ENCODE measurements at regions not wholly inside any gene's neighbourhood (a gene's known extent, or its start where the extent isn't known, plus 50 kb on each side); places are given as distances from the start of the nearest gene placed in this dataset.

GRCh38 chr18:78647018-78647417, 332.6 kb upstream of the SALL3 start:
- no peaks in the 10 kb centered on the region for H3K36me3 ChIP-seq
- in situ Hi-C loops (cut with MboI; ENCODE audit: low pct_ligation_motif_present in 1 of 4, low pct_unique_long_range_greater_than_20kb in 1 of 4, low sequenced_read_pairs in 3 of 4) = no loop called here
- DNase-seq = no peak
- no peak for TF ChIP-seq POLR2AphosphoS5 (IDR thresholded peaks at IDR 0.05)
- TF ChIP-seq EP300 (IDR thresholded peaks at IDR 0.05; ENCODE audit: low read depth) = no peak
- TF ChIP-seq, protein P1, sequence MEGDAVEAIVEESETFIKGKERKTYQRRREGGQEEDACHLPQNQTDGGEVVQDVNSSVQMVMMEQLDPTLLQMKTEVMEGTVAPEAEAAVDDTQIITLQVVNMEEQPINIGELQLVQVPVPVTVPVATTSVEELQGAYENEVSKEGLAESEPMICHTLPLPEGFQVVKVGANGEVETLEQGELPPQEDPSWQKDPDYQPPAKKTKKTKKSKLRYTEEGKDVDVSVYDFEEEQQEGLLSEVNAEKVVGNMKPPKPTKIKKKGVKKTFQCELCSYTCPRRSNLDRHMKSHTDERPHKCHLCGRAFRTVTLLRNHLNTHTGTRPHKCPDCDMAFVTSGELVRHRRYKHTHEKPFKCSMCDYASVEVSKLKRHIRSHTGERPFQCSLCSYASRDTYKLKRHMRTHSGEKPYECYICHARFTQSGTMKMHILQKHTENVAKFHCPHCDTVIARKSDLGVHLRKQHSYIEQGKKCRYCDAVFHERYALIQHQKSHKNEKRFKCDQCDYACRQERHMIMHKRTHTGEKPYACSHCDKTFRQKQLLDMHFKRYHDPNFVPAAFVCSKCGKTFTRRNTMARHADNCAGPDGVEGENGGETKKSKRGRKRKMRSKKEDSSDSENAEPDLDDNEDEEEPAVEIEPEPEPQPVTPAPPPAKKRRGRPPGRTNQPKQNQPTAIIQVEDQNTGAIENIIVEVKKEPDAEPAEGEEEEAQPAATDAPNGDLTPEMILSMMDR (IDR thresholded peaks at IDR 0.05) = no peak
- no peak for TF ChIP-seq POLR2A (IDR thresholded peaks at IDR 0.05)
- H3K4me3 ChIP-seq = no peak overlapping the region
- 74% methylated on average over 4 of the region's 4 CpGs; no CpG with 5 or more reads in 1 of the 2 donors for WGBS, 2 donors (ENCODE audit: low coverage in 1 of 2)
- H3K9me3 ChIP-seq = no peaks in the 10 kb centered on the region
- H3K27ac ChIP-seq = no peak overlapping the region
- H3K4me1 ChIP-seq = peaks cover 0 to 5% (median 0%) of the 10 kb centered on the region in 4 donors
- H3K27me3 ChIP-seq = no peaks in the 10 kb centered on the region
- intact Hi-C loops (cut with DNase I; ENCODE audit: low total_unique reads) = no loop called here

GRCh38 chr18:78649421-78649820, 330.2 kb upstream of the SALL3 start:
- Histone ChIP-seq H3K4me3 (no peak overlapping the region), H3K27ac (no peak overlapping the region), H3K9me3 (peaks cover 0 to 6% of the 10 kb centered on the region in 2 donors), H3K36me3 (no peaks in the 10 kb centered on the region), H3K4me1 (no peaks in the 10 kb centered on the region), H3K27me3 (no peaks in the 10 kb centered on the region)
- TF ChIP-seq, protein P1 (IDR thresholded peaks at IDR 0.05) = no peak
- TF ChIP-seq POLR2A (IDR thresholded peaks at IDR 0.05) (no peak), EP300 (IDR thresholded peaks at IDR 0.05; ENCODE audit: low read depth) (no peak), POLR2AphosphoS5 (IDR thresholded peaks at IDR 0.05) (no peak)
- in situ Hi-C loops (cut with MboI; ENCODE audit: low pct_ligation_motif_present in 1 of 4, low pct_unique_long_range_greater_than_20kb in 1 of 4, low sequenced_read_pairs in 3 of 4) (no loop called here), intact Hi-C loops (cut with DNase I; ENCODE audit: low total_unique reads) (no loop called here)
- DNase-seq = no peak
- WGBS, 2 donors (ENCODE audit: low coverage in 1 of 2) = 63% methylated on average over 10 of the region's 10 CpGs; no CpG with 5 or more reads in 1 of the 2 donors

- no peak for TF ChIP-seq POLR2A (IDR thresholded peaks at IDR 0.05)
- no peak for TF ChIP-seq EP300 (IDR thresholded peaks at IDR 0.05; ENCODE audit: low read depth)
- TF ChIP-seq, protein P1 (IDR thresholded peaks at IDR 0.05) = no peak
- no peak for TF ChIP-seq POLR2AphosphoS5 (IDR thresholded peaks at IDR 0.05)
- intact Hi-C loops (cut with DNase I; ENCODE audit: low total_unique reads) = no loop called here
- WGBS, 2 donors (ENCODE audit: low coverage in 1 of 2) = 95% methylated on average over 13 of the region's 13 CpGs; no CpG with 5 or more reads in 1 of the 2 donors
- in situ Hi-C loops (cut with MboI; ENCODE audit: low pct_ligation_motif_present in 1 of 4, low pct_unique_long_range_greater_than_20kb in 1 of 4, low sequenced_read_pairs in 3 of 4) = no loop called here
- no peak for DNase-seq
- Histone ChIP-seq H3K9me3 (peaks cover 0 to 6% of the 10 kb centered on the region in 2 donors), H3K4me3 (no peak overlapping the region), H3K27me3 (no peaks in the 10 kb centered on the region), H3K4me1 (no peaks in the 10 kb centered on the region), H3K27ac (no peak overlapping the region), H3K36me3 (no peaks in the 10 kb centered on the region)
Observed at GRCh38 chr18:78650926-78651325, 328.7 kb upstream of the SALL3 start.

GRCh38 chr18:78652001-78652545, 327.5 kb upstream of the SALL3 start:
- DNase-seq = no peak
- WGBS, 2 donors (ENCODE audit: low coverage in 1 of 2) = 85% methylated on average over 11 of the region's 11 CpGs; no CpG with 5 or more reads in 1 of the 2 donors
- TF ChIP-seq POLR2AphosphoS5 (IDR thresholded peaks at IDR 0.05) (no peak), EP300 (IDR thresholded peaks at IDR 0.05; ENCODE audit: low read depth) (no peak), POLR2A (IDR thresholded peaks at IDR 0.05) (no peak)
- TF ChIP-seq, protein P1 (IDR thresholded peaks at IDR 0.05) = no peak
- intact Hi-C loops (cut with DNase I; ENCODE audit: low total_unique reads) = no loop called here
- Histone ChIP-seq H3K27ac (no peak overlapping the region), H3K9me3 (peaks cover 0 to 6% of the 10 kb centered on the region in 2 donors), H3K36me3 (no peaks in the 10 kb centered on the region), H3K27me3 (no peaks in the 10 kb centered on the region), H3K4me1 (no peaks in the 10 kb centered on the region), H3K4me3 (no peak overlapping the region)
- in situ Hi-C loops (cut with MboI; ENCODE audit: low pct_ligation_motif_present in 1 of 4, low pct_unique_long_range_greater_than_20kb in 1 of 4, low sequenced_read_pairs in 3 of 4) = no loop called here
